ENCODE measurements at regions not wholly inside any gene's neighbourhood (a gene's known extent, or its start where the extent isn't known, plus 50 kb on each side); places are given as distances from the start of the nearest gene placed in this dataset.
A peak's percentile ranks its signal among the peaks of the same experiment; 100 is the strongest.

- peaks cover 4% of the 10 kb centered on the region for H3K9me1 ChIP-seq (ENCODE audit: control insufficient read depth, extremely low read depth, insufficient read depth, low read length)
- no peak for DNase-seq (ENCODE audit: low read depth, low spot score)
- H3K27me3 ChIP-seq (ENCODE audit: control insufficient read depth, extremely low read depth, insufficient read depth, low read length): peaks cover 5% of the 10 kb centered on the region
- dilution Hi-C loops (cut with MboI; ENCODE audit: extremely low pct_ligation_motif_present, low sequenced_read_pairs): no loop called here
- no peak overlapping the region for H3K4me3 ChIP-seq (ENCODE audit: control insufficient read depth in 2 of 3, extremely low read depth in 1 of 3, insufficient read depth in 2 of 3, low read depth in 1 of 3, low read length in 3 of 3)
- peaks cover 7% of the 10 kb centered on the region for H3K4me1 ChIP-seq (ENCODE audit: control insufficient read depth, extremely low read depth, insufficient read depth, low read length)
- FAIRE-seq: no peak
- no peak for TF ChIP-seq EZH2 (IDR thresholded peaks at IDR 0.05; ENCODE audit: low read length)
- TF ChIP-seq, protein P1, sequence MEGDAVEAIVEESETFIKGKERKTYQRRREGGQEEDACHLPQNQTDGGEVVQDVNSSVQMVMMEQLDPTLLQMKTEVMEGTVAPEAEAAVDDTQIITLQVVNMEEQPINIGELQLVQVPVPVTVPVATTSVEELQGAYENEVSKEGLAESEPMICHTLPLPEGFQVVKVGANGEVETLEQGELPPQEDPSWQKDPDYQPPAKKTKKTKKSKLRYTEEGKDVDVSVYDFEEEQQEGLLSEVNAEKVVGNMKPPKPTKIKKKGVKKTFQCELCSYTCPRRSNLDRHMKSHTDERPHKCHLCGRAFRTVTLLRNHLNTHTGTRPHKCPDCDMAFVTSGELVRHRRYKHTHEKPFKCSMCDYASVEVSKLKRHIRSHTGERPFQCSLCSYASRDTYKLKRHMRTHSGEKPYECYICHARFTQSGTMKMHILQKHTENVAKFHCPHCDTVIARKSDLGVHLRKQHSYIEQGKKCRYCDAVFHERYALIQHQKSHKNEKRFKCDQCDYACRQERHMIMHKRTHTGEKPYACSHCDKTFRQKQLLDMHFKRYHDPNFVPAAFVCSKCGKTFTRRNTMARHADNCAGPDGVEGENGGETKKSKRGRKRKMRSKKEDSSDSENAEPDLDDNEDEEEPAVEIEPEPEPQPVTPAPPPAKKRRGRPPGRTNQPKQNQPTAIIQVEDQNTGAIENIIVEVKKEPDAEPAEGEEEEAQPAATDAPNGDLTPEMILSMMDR (optimal IDR thresholded peaks at IDR 0.05 in 1 of 3, IDR thresholded peaks at IDR 0.05 in 1 of 3, conservative IDR thresholded peaks at IDR 0.05 in 1 of 3; ENCODE audit: extremely low read depth in 1 of 3, insufficient read depth in 2 of 3, low read length in 3 of 3): no peak
- H4K20me1 ChIP-seq (ENCODE audit: control insufficient read depth, extremely low read depth, insufficient read depth, low read length): no peaks in the 10 kb centered on the region
- no peaks in the 10 kb centered on the region for H3K36me3 ChIP-seq (ENCODE audit: control insufficient read depth in 2 of 2, extremely low read depth in 1 of 2, insufficient read depth in 2 of 2, low read length in 2 of 2)
- H2AFZ ChIP-seq (ENCODE audit: control insufficient read depth, low read length): no peak overlapping the region
- H3K9ac ChIP-seq (ENCODE audit: control insufficient read depth, extremely low read depth, insufficient read depth, low read length): no peak overlapping the region
- H3K27ac ChIP-seq (ENCODE audit: control insufficient read depth, insufficient read depth, low read length): no peak overlapping the region
- no peaks in the 10 kb centered on the region for H3K79me2 ChIP-seq (ENCODE audit: control insufficient read depth, insufficient read depth, low read length)
- H3K9me3 ChIP-seq (ENCODE audit: control insufficient read depth, low read depth, low read length): no peaks in the 10 kb centered on the region
- H3K4me2 ChIP-seq (ENCODE audit: control insufficient read depth, extremely low read depth, insufficient read depth, low read depth, low read length): no peak overlapping the region
These were observed 126.9 kb upstream of the FSTL4 start for GRCh38 chr5:133739181-133739780.

- H3K4me3 ChIP-seq (ENCODE audit: control insufficient read depth in 2 of 3, extremely low read depth in 1 of 3, insufficient read depth in 2 of 3, low read depth in 1 of 3, low read length in 3 of 3): no peak overlapping the region
- peak; percentile 17 for FAIRE-seq
- no peak overlapping the region for H2AFZ ChIP-seq (ENCODE audit: control insufficient read depth, low read length)
- no peaks in the 10 kb centered on the region for H3K9me3 ChIP-seq (ENCODE audit: control insufficient read depth, low read depth, low read length)
- TF ChIP-seq EZH2 (IDR thresholded peaks at IDR 0.05; ENCODE audit: low read length): no peak
- TF ChIP-seq, protein P1 (optimal IDR thresholded peaks at IDR 0.05 in 1 of 3, IDR thresholded peaks at IDR 0.05 in 1 of 3, conservative IDR thresholded peaks at IDR 0.05 in 1 of 3; ENCODE audit: extremely low read depth in 1 of 3, insufficient read depth in 2 of 3, low read length in 3 of 3): no peak
- no peaks in the 10 kb centered on the region for H3K36me3 ChIP-seq (ENCODE audit: control insufficient read depth in 2 of 2, extremely low read depth in 1 of 2, insufficient read depth in 2 of 2, low read length in 2 of 2)
- H3K4me1 ChIP-seq (ENCODE audit: control insufficient read depth, extremely low read depth, insufficient read depth, low read length): peaks cover 7% of the 10 kb centered on the region
- H3K9me1 ChIP-seq (ENCODE audit: control insufficient read depth, extremely low read depth, insufficient read depth, low read length): peaks cover 4% of the 10 kb centered on the region
- no peak for DNase-seq (ENCODE audit: low read depth, low spot score)
- H4K20me1 ChIP-seq (ENCODE audit: control insufficient read depth, extremely low read depth, insufficient read depth, low read length): no peaks in the 10 kb centered on the region
- H3K79me2 ChIP-seq (ENCODE audit: control insufficient read depth, insufficient read depth, low read length): no peaks in the 10 kb centered on the region
- no peak overlapping the region for H3K27ac ChIP-seq (ENCODE audit: control insufficient read depth, insufficient read depth, low read length)
- H3K27me3 ChIP-seq (ENCODE audit: control insufficient read depth, extremely low read depth, insufficient read depth, low read length): peaks cover 5% of the 10 kb centered on the region
- H3K4me2 ChIP-seq (ENCODE audit: control insufficient read depth, extremely low read depth, insufficient read depth, low read depth, low read length): peak overlapping the region; percentile 49
- dilution Hi-C loops (cut with MboI; ENCODE audit: extremely low pct_ligation_motif_present, low sequenced_read_pairs): no loop called here
- H3K9ac ChIP-seq (ENCODE audit: control insufficient read depth, extremely low read depth, insufficient read depth, low read length): no peak overlapping the region
These were observed 125.9 kb upstream of the FSTL4 start for GRCh38 chr5:133738271-133738670.
